GM18519 (cell line): ENCODE measurements at regions not wholly inside any gene's neighbourhood (a gene's known extent, or its start where the extent isn't known, plus 50 kb on each side); places are given as distances from the start of the nearest gene placed in this dataset.
"Not testable (repeated sequence)": the region's sequence is repeated elsewhere in the genome, so short reads cannot be mapped to it uniquely, and the experiment has no call there.

Source experiments
- ATAC-seq: cut with Tn5 transposase; IDR thresholded peaks from one replicate; pipeline ENCODE4 v1.9.1; 2021; ENCODE audit warnings: mild to moderate bottlenecking, moderate library complexity; ENCODE audit not compliant: unreplicated experiment, low FRiP score

GRCh38 chr14:88064841-88065240, 59.9 kb downstream of the GPR65 start:
- no peak for ATAC-seq

DNA sequence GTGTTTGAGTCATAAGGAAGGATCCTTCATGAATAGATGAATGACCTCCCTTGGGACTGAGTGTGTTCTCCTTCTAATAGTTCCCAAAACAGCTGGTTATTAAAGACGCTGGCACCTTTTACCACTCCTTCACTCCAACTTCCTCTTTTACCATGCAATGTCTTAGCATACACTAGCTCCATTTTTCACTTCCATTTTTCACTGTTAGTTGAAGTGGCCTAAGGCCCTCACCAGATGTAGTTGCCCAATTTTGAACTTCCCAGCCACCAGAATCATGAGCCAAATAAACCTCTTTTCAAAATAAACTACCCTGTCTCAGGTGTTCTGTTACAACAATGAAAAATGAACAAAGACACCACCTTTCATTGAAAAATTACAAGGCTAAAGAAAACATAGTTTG, 64.7 kb downstream of the GPR65 start:
- no peak for ATAC-seq

DNA sequence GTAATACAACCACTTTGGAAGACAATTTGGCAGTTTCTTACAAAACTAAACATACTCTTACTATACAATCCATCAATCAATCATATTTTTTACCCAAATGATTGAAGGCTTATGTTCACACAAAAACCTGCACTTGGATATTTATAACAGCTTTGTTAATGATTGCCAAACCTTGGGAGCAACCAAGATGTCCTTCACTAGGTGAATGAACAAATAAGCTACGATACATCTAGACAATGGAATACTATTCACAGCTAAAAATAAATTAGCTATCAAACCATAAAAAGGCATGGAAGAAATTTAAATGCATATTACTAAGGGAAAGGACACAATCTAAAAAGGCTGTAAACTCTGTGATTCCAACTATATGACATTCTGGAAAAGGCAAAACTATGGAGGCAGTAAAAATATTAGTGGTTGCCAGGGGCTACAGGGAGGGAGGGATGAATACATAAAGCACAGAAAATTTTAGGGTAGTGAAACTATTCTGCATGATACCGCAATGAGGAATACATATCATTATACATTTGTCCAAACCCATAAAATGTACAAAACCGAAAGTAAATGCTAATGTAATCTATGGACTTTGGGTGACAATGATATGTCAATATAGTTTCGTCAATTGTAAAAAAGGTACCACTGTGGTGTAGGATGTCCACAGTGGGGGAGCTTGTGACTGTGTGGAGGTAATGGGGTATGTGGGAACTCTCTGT, 70.5 kb downstream of the GPR65 start:
- ATAC-seq: no peak

- no peak for ATAC-seq
Measured at GRCh38 chr14:88078525-88078924, 73.6 kb downstream of the GPR65 start.

DNA sequence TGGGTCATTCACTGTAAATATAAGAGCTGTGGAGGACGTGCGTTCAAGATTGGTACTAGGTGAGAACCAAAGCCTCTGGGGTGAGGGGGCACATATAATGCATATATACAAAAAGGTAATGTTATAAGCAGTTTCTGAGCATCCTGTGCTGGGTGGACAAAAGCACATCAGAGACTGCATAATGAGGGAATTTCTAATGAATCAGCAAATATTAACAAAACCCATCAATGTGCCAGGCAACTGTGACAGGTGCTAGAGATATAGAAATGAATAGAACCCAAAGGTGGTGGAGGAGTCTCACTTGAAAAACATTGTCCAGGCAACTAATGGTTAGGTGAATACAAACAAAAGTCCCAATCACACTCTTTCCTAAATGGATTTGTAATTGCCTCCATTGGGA, 74.7 kb downstream of the GPR65 start:
- ATAC-seq: no peak

GRCh38 chr14:88085736-88086135, 80.8 kb downstream of the GPR65 start:
- ATAC-seq: no peak

DNA sequence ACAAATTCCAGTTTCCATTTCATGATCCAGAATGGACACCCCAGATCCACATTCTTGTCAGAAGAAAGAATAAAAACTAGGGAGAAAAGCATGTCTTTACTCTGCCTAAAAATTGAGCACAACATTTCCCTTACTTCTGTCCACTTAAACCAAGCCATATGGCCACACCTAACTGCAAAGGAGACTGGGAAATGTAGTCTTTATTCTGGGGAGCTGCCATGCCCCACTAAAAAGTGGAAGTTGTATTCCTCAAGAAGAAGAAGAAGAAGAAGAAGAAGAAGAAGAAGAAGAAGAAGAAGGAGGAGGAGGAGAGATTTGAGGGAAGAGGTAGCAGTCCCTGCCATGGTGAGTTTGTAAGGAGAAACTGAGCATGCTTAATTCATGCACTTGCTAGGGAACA, 84.5 kb downstream of the GPR65 start:
- no peak for ATAC-seq

- no peak for ATAC-seq
Measured at GRCh38 chr14:88092529-88092928, 87.6 kb downstream of the GPR65 start.

- ATAC-seq: no peak
Measured at GRCh38 chr14:88095791-88096190, 90.9 kb downstream of the GPR65 start.

DNA sequence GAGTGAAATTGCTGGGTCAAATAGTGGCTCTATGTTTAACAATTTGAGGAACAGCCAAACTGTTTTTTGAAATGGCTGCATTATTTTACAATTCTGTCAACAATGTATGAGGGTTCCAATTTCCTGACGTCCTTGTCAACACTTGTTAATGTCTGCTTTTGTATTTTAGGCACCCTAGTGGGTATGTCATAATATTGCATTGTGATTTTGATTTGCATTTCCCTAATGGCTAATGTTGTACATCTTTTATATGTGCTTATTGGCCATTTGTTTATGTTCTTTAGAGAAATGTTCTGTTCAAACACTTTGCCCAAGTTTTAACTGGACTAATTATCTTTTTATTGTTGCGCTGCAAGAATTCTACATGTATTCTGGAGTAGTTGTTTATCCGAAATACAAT, 93.2 kb downstream of the GPR65 start:
- ATAC-seq: no peak

- no peak for ATAC-seq
Measured at GRCh38 chr14:88104710-88105109, 99.8 kb downstream of the GPR65 start.

DNA sequence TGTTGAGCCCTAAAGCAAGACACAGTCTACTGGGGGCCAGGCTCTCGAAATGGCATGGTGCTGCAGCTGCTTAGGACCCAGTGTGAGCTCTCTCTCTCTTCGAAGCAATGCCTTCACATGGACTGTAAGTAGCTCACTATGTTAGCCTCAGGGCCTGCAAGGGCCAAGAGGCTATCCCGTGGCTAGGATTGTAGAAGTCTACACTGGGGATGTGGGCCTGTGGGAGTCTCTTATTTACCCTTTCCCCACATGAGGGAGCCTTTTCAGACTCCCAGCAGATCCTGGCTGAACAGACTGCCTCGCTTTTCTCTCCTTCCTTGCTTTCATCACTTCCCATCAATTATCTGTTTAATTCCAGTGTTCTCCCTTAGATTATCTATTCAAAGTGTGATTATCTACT, 101.4 kb downstream of the GPR65 start:
- ATAC-seq: no peak

- not testable (repeated sequence) for ATAC-seq
Measured at GRCh38 chr14:88127669-88128068, 122.7 kb downstream of the GPR65 start.

- no peak for ATAC-seq
Measured at GRCh38 chr14:88128816-88129215, 123.9 kb downstream of the GPR65 start.

- peak; percentile 44 for ATAC-seq
Measured at GRCh38 chr14:88129306-88130056, 124.5 kb downstream of the GPR65 start.

DNA sequence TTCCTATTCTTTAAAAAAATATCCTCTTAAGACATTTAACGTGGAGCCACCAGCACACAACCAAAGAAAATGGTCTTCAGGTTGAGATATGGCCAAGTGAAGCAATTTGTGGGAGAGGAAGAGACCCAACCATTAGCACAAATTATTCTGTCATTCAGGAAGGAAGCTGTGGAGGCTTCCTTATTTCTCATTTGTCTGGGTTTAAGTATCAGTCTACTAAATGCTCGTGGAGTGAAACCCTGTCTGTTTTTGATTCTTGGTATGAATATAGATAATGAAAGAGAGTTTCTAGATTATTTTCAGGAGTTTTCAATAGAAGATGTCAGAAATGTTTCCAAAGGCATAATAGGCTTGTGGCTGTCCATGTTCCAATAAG, 125.1 kb downstream of the GPR65 start:
- peak; percentile 26 for ATAC-seq
